ENCODE measurements at regions not wholly inside any gene's neighbourhood (a gene's known extent, or its start where the extent isn't known, plus 50 kb on each side); places are given as distances from the start of the nearest gene placed in this dataset.

GRCh38 chr12:43079476-43079875 is 472.5 kb downstream of the ADAMTS20 start:
- no peak overlapping the region for H3K4me2 ChIP-seq (ENCODE audit: low read length)
- no peak overlapping the region for H3K27ac ChIP-seq (ENCODE audit: low read depth, low read length)
- H3K23ac ChIP-seq (ENCODE audit: low read length) = no peak overlapping the region
- no peak overlapping the region for H3K18ac ChIP-seq (ENCODE audit: low read length)
- no peaks in the 10 kb centered on the region for H3K9me3 ChIP-seq (ENCODE audit: insufficient read depth, low read depth, low read length)
- H3K4ac ChIP-seq (ENCODE audit: low read depth, low read length) = no peak overlapping the region
- no peak overlapping the region for H3K9ac ChIP-seq (ENCODE audit: low read length)
- no peak overlapping the region for H2BK5ac ChIP-seq (ENCODE audit: low read depth, low read length, poor library complexity)
- no peak overlapping the region for H2BK120ac ChIP-seq (ENCODE audit: insufficient read depth, low read length, poor library complexity)
- H2BK12ac ChIP-seq (ENCODE audit: low read length) = no peak overlapping the region
- no peak overlapping the region for H2AFZ ChIP-seq (ENCODE audit: insufficient read depth, low read length, poor library complexity)
- no peak overlapping the region for H4K12ac ChIP-seq (ENCODE audit: low read depth, low read length)
- no peak overlapping the region for H2AK5ac ChIP-seq (ENCODE audit: low read length)
- no peaks in the 10 kb centered on the region for H3K27me3 ChIP-seq (ENCODE audit: insufficient read depth, low read length)
- no peaks in the 10 kb centered on the region for H3K79me2 ChIP-seq (ENCODE audit: control insufficient read depth, insufficient read depth, low read length, poor library complexity)
- H4K8ac ChIP-seq (ENCODE audit: low read depth, low read length) = no peak overlapping the region
- H3K14ac ChIP-seq (ENCODE audit: low read length) = no peak overlapping the region
- no peak for DNase-seq
- no peak overlapping the region for H3K4me3 ChIP-seq (ENCODE audit: low read depth, low read length)
- no peaks in the 10 kb centered on the region for H3K4me1 ChIP-seq (ENCODE audit: control insufficient read depth in 1 of 2, insufficient read depth in 2 of 2, low read length in 2 of 2)
- no peaks in the 10 kb centered on the region for H3K79me1 ChIP-seq (ENCODE audit: low read length)
- H3K36me3 ChIP-seq (ENCODE audit: control insufficient read depth in 1 of 2, insufficient read depth in 2 of 2, low read length in 2 of 2) = no peaks in the 10 kb centered on the region
- no peak overlapping the region for H4K91ac ChIP-seq (ENCODE audit: low read depth, low read length)

- H3K14ac ChIP-seq (ENCODE audit: low read length) = no peak overlapping the region
- H3K18ac ChIP-seq (ENCODE audit: low read length) = no peak overlapping the region
- H3K4ac ChIP-seq (ENCODE audit: low read depth, low read length) = no peak overlapping the region
- no peak overlapping the region for H2BK120ac ChIP-seq (ENCODE audit: insufficient read depth, low read length, poor library complexity)
- H3K4me3 ChIP-seq (ENCODE audit: low read depth, low read length) = no peak overlapping the region
- no peak overlapping the region for H3K23ac ChIP-seq (ENCODE audit: low read length)
- H3K27me3 ChIP-seq (ENCODE audit: insufficient read depth, low read length) = no peaks in the 10 kb centered on the region
- no peak overlapping the region for H2AK5ac ChIP-seq (ENCODE audit: low read length)
- H4K8ac ChIP-seq (ENCODE audit: low read depth, low read length) = no peak overlapping the region
- H4K91ac ChIP-seq (ENCODE audit: low read depth, low read length) = no peak overlapping the region
- H2BK5ac ChIP-seq (ENCODE audit: low read depth, low read length, poor library complexity) = no peak overlapping the region
- no peak overlapping the region for H3K27ac ChIP-seq (ENCODE audit: low read depth, low read length)
- H2AFZ ChIP-seq (ENCODE audit: insufficient read depth, low read length, poor library complexity) = no peak overlapping the region
- H3K79me1 ChIP-seq (ENCODE audit: low read length) = no peaks in the 10 kb centered on the region
- H3K9me3 ChIP-seq (ENCODE audit: insufficient read depth, low read depth, low read length) = no peaks in the 10 kb centered on the region
- no peak overlapping the region for H2BK12ac ChIP-seq (ENCODE audit: low read length)
- H3K36me3 ChIP-seq (ENCODE audit: control insufficient read depth in 1 of 2, insufficient read depth in 2 of 2, low read length in 2 of 2) = no peaks in the 10 kb centered on the region
- no peak overlapping the region for H3K9ac ChIP-seq (ENCODE audit: low read length)
- H3K79me2 ChIP-seq (ENCODE audit: control insufficient read depth, insufficient read depth, low read length, poor library complexity) = no peaks in the 10 kb centered on the region
- H3K4me1 ChIP-seq (ENCODE audit: control insufficient read depth in 1 of 2, insufficient read depth in 2 of 2, low read length in 2 of 2) = no peaks in the 10 kb centered on the region
- no peak overlapping the region for H4K12ac ChIP-seq (ENCODE audit: low read depth, low read length)
- no peak for DNase-seq
- H3K4me2 ChIP-seq (ENCODE audit: low read length) = no peak overlapping the region
- WGBS (ENCODE audit: extremely low coverage, insufficient coverage, insufficient read length) = no CpG with 5 or more reads among the region's 3 CpGs
Measured at GRCh38 chr12:43078976-43079375, 473.0 kb downstream of the ADAMTS20 start.

GRCh38 chr12:43072431-43072830 is 479.6 kb downstream of the ADAMTS20 start:
- no peaks in the 10 kb centered on the region for H3K79me2 ChIP-seq (ENCODE audit: control insufficient read depth, insufficient read depth, low read length, poor library complexity)
- no peak for DNase-seq
- WGBS (ENCODE audit: extremely low coverage, insufficient coverage, insufficient read length) = no CpG with 5 or more reads among the region's 1 CpG

GRCh38 chr12:43069768-43070221 is 480.2 kb upstream of the PRICKLE1 start:
- Histone ChIP-seq H3K14ac (ENCODE audit: low read length) (no peak overlapping the region), H3K36me3 (ENCODE audit: control insufficient read depth in 1 of 2, insufficient read depth in 2 of 2, low read length in 2 of 2) (no peaks in the 10 kb centered on the region), H2AK5ac (ENCODE audit: low read length) (no peak overlapping the region), H3K18ac (ENCODE audit: low read length) (no peak overlapping the region), H4K8ac (ENCODE audit: low read depth, low read length) (no peak overlapping the region), H3K27me3 (ENCODE audit: insufficient read depth, low read length) (no peaks in the 10 kb centered on the region), H3K79me2 (ENCODE audit: control insufficient read depth, insufficient read depth, low read length, poor library complexity) (no peaks in the 10 kb centered on the region), H3K23ac (ENCODE audit: low read length) (no peak overlapping the region), H3K4ac (ENCODE audit: low read depth, low read length) (no peak overlapping the region), H3K4me1 (ENCODE audit: control insufficient read depth in 1 of 2, insufficient read depth in 2 of 2, low read length in 2 of 2) (no peaks in the 10 kb centered on the region), H3K27ac (ENCODE audit: low read depth, low read length) (no peak overlapping the region), H3K9ac (ENCODE audit: low read length) (no peak overlapping the region), H2BK120ac (ENCODE audit: insufficient read depth, low read length, poor library complexity) (no peak overlapping the region), H2BK5ac (ENCODE audit: low read depth, low read length, poor library complexity) (no peak overlapping the region), H2BK12ac (ENCODE audit: low read length) (no peak overlapping the region), H3K4me2 (ENCODE audit: low read length) (no peak overlapping the region), H3K79me1 (ENCODE audit: low read length) (no peaks in the 10 kb centered on the region), H3K9me3 (ENCODE audit: insufficient read depth, low read depth, low read length) (no peaks in the 10 kb centered on the region), H2AFZ (ENCODE audit: insufficient read depth, low read length, poor library complexity) (no peak overlapping the region), H3K4me3 (ENCODE audit: low read depth, low read length) (no peak overlapping the region), H4K91ac (ENCODE audit: low read depth, low read length) (no peak overlapping the region), H4K12ac (ENCODE audit: low read depth, low read length) (no peak overlapping the region)
- no peak for DNase-seq
- no CpG with 5 or more reads among the region's 5 CpGs for WGBS (ENCODE audit: extremely low coverage, insufficient coverage, insufficient read length)

More at GRCh38 chr12:43072431-43072830, 479.6 kb downstream of the ADAMTS20 start:
- H3K23ac ChIP-seq (ENCODE audit: low read length) = no peak overlapping the region
- no peak overlapping the region for H3K14ac ChIP-seq (ENCODE audit: low read length)
- H4K91ac ChIP-seq (ENCODE audit: low read depth, low read length) = no peak overlapping the region
- H3K4me3 ChIP-seq (ENCODE audit: low read depth, low read length) = no peak overlapping the region
- no peak overlapping the region for H3K4me2 ChIP-seq (ENCODE audit: low read length)
- no peak overlapping the region for H2BK12ac ChIP-seq (ENCODE audit: low read length)
- H4K12ac ChIP-seq (ENCODE audit: low read depth, low read length) = no peak overlapping the region
- no peaks in the 10 kb centered on the region for H3K27me3 ChIP-seq (ENCODE audit: insufficient read depth, low read length)
- H3K4me1 ChIP-seq (ENCODE audit: control insufficient read depth in 1 of 2, insufficient read depth in 2 of 2, low read length in 2 of 2) = no peaks in the 10 kb centered on the region
- H3K4ac ChIP-seq (ENCODE audit: low read depth, low read length) = no peak overlapping the region
- no peak overlapping the region for H4K8ac ChIP-seq (ENCODE audit: low read depth, low read length)
- no peaks in the 10 kb centered on the region for H3K36me3 ChIP-seq (ENCODE audit: control insufficient read depth in 1 of 2, insufficient read depth in 2 of 2, low read length in 2 of 2)
- no peak overlapping the region for H2BK5ac ChIP-seq (ENCODE audit: low read depth, low read length, poor library complexity)
- H3K9ac ChIP-seq (ENCODE audit: low read length) = no peak overlapping the region
- no peak overlapping the region for H2AFZ ChIP-seq (ENCODE audit: insufficient read depth, low read length, poor library complexity)
- H3K9me3 ChIP-seq (ENCODE audit: insufficient read depth, low read depth, low read length) = no peaks in the 10 kb centered on the region
- no peak overlapping the region for H2BK120ac ChIP-seq (ENCODE audit: insufficient read depth, low read length, poor library complexity)
- H3K18ac ChIP-seq (ENCODE audit: low read length) = no peak overlapping the region
- no peak overlapping the region for H3K27ac ChIP-seq (ENCODE audit: low read depth, low read length)
- H2AK5ac ChIP-seq (ENCODE audit: low read length) = no peak overlapping the region
- no peaks in the 10 kb centered on the region for H3K79me1 ChIP-seq (ENCODE audit: low read length)

Measured in trophoblast cell (in vitro differentiated cells and primary cell).